HG02870 (cell line): ENCODE measurements at regions not wholly inside any gene's neighbourhood (a gene's known extent, or its start where the extent isn't known, plus 50 kb on each side); places are given as distances from the start of the nearest gene placed in this dataset.
"Not testable (repeated sequence)": the region's sequence is repeated elsewhere in the genome, so short reads cannot be mapped to it uniquely, and the experiment has no call there.

Source experiments
- ATAC-seq: cut with Tn5 transposase; IDR thresholded peaks from one replicate; pipeline ENCODE4 v1.9.1; 2021; ENCODE audit warnings: mild to moderate bottlenecking, moderate library complexity; ENCODE audit not compliant: unreplicated experiment

DNA sequence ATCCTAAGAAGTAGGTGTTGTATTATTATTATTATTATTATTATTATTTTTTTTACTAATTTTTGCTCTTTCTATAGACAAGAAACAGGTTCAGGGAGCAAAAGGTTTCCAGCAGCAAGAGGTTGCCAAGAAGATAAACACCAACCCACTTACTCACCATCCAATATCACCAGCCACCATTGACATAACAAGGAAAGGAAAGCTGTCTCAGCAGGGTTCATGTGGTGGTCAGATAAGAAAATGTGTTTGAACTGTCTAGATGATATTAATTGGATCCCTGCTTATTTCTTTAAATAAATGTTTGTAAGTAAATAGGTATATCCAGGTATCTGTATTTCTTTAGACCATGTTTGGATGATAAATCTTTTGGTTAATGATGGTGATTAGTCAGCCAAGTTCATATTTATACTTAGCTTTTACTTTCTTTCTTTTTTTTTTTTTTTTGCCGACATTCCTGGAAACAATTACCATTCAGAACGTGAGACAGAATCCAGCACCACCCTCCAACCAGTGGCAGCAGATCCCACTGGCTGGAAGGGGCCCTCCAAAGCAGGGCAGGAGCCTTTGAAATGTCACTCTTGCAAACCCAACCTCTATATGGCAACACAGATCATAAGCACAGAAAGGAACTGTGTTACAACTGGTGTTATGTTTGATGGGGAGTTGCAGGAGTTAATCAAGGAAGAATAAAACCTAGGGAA, 139.2 kb upstream of the ECI2 start:
- ATAC-seq, result no peak

DNA sequence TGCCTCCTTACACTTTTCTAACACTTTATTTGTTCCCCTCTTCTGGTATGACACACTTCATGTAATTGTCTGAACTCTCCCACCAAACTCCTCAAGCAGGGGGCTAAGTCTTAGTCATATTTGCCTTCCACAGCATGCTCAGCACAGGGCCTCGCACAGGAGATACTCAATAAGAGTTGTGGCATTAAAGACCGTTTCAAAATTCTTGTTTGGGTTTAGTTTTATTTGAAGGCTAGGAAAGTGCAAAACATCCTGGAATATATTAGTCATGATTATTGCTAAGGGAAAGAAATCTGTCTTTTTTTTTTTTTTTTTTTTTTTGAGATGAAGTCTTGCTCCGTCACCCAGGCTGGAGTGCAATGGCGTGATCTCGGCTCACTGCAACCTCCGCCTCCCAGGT, 137.6 kb upstream of the ECI2 start:
- no peak for ATAC-seq

DNA sequence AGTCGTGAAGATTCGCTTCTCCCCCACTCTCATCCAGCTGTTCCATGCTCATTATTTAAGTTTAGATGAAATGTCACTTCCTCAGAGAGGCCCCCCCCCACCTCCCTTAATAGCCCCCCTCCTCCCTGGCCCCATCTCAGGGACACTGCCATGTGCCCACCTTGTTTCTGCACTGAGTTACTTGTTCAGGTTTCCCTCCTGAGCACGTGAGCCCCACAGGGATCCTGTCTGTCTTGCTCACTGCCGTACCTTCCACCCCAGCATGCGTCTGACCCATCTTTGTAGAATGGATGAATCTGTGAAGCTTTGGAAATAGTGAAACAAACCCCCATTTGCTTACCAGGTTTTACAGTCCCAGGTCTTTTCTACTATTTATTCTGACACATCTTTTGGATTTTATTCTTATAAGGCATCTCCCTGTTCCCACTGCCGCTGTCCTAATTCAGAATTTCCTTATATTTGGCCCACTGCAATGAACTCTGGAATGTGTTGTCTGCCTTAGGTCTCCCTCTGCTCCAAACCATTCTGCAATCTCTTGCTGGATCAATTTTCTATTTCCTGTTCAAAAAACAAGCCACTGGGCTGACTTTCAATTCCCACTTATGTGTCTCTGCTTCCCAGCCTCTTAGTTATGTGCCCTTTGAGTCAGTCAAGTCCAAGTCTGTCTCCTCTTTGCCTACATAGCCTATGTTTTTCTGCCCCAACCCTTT, 136.5 kb upstream of the ECI2 start:
- no peak for ATAC-seq

DNA sequence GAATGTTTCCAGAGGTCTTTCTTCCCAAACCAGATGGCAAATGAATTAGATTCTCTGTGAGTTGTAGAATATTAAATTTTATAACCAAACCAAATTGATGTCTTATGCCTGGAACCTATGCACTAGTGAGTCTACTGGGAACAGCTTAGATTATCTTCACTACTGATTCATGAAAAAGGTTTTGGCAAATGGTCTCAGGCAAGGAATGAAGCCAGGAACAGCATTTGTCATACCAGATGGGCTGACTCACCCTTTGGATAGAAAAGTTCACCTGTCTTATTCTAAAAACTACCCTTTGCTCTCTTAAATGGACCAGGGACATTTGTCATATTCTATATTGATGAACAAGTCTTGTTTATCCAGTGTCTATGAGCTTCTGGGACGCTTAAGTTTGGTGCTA, 135.4 kb upstream of the ECI2 start:
- no peak for ATAC-seq

DNA sequence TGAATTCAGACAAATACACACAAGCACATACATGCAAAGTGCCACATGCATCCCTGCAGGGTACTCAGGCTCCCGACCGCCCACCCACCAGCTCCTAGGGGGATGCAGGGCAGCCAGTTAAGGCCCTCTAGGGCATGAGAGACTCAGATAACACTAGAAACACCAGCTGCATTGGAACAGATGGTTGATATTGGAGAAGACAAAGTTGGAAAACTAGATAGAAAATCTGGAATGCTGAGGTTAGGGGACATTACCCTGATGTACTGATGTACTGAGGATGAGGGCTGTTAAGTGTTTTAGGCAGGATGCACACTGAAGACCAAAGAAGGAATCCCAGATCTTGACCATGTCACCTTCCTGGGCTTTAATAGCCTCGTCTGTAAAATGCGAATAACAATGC, 134.6 kb upstream of the ECI2 start:
- no peak for ATAC-seq

DNA sequence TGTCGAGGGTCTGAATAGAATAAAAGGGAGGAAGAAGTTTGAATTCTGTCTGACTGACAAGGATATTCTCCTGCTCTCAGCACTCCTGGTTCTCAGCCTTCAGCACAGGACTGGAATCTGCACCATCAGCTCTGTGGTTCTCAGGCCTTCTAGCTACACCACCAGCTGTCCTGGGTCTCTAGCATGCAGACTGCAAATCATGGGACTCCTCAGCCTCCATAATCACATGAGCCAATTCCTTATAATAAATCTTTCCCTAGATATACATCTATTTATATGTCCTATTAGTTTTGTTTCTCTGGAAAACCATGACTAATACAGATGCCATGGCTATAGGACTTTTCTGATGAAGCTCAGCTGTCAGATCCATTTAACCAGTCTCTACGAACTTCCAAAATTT, 132.8 kb upstream of the ECI2 start:
- ATAC-seq, result no peak

DNA sequence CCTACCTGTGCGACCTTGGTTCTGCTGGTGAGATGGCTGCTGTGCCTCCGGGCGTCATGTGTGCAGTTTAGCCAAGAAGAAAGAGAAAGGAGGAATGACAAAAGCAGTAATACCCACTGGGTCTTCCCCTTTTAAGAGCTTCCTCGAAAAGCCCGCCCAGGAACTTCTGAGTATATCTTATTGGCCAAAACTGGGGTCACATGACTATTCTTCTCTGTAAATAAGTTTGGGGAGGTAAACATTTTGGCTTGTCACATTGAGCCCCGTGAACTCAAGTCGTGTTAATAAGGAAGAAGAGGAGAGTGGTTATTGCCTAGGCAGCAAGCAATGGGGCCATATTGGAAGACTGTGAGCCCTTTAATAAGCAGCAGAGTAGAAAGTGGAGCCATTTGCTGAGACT, 130.4 kb upstream of the ECI2 start:
- no peak for ATAC-seq

DNA sequence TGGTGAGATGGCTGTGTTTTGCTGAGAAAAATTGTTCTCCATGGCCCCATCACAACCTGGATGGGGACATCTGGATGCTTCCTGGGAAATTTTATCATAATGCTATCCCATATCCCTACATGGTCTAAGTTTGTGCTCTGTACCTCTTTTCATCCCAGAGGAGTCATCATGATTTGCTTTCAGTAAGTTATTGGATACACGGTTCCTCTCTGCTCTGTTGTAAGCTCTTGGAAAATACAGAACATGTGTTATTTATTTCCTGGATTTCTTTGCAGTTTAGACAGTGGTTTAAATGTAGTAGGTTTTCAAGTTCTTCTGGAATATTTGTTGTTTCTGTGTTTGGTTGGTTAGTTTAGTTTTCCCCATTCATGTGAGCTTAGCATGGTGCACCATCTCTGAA, 129.2 kb upstream of the ECI2 start:
- no peak for ATAC-seq

DNA sequence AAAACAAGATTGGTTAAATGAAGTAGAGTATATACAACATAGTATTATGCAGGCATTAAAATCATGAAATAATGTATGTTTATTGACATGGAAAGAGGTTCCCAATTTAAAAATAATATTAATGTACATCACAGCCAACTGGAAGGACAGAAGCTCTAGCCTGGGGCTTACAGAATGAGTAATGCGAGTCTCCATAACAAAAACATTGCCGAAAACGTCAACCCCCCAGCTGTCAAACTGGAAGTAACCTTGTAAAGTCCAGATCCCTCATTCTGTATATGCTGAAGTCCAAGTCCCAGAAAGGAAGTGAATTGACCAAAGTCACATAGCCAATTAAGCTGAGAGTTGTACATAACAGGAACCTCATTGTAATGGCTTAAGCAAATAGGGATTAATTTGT, 128.7 kb upstream of the ECI2 start:
- no peak for ATAC-seq

DNA sequence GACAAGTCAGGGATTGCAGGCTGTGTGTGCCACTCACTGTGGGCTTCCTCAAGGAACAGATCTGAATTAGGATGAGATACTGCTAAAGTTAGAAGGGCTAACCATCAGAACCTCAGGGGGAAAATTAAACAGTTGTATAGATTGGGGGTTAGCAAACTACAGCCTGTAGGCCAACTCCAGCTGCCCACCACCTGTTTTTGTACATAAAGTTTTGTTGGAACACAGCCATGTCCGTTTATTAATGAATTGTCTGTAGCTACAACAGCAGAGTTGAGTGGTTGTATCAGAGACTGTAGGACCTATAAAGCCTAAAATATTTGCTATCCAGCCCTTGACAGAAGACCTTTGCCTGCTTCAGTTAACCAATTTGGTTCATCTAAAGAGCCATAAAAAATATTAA, 127.2 kb upstream of the ECI2 start:
- ATAC-seq, result no peak

DNA sequence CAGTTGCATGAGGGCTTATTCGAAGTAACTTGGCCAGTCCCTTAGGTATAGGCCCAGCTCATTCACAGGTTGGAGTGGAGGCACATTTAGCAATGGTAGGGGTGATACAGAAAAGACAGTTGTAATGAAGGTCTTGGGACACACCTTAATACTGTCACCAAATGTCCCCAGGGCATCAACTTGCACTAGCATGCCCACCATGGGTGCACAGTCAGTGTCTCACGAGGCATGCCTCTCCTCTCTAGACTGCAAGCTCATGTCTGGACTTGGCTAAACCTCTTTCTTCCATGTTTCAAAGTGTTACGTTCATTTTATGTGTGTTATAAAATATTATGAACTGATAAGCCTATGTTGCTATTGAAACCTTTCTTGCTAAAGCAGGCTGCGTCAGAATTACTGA, 124.0 kb upstream of the ECI2 start:
- no peak for ATAC-seq

DNA sequence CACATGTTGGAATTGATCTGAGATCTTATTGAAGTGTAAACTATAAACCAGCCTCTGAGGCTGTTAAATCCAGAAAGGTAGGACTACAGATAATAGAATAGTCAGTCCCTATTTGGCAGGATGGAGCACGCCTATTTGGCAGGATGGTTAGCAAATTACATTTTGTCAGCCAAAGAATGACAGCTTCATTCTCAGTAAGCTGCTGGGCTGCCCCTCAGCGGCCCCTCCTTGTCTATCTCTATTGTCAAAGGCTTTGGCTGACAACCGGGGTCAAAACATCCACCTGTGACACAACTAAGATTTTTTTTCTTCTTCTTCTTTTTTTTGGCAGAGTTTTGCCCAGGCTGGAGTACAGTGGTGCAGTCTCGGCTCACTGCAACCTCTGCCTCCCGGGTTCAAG, 123.4 kb upstream of the ECI2 start:
- ATAC-seq, result no peak

DNA sequence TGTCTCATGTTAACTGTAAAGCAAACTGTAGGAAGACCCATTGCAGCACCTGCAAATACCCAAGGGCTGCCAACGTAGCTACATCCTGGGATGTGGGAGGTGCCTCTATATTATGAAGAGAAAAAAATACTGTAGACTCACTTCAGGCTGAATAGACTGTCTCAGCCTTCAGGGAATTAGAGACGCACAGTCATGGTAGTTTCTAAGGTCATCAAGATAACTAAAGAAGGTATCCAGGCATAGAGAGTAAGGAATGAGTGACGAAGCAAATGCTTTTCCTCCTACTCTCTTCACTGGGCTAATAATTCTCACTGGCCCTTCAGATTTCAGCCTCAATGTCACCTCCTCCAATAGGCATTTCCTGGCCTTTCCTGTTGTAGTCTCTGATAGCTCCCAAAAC, 121.6 kb upstream of the ECI2 start:
- no peak for ATAC-seq

DNA sequence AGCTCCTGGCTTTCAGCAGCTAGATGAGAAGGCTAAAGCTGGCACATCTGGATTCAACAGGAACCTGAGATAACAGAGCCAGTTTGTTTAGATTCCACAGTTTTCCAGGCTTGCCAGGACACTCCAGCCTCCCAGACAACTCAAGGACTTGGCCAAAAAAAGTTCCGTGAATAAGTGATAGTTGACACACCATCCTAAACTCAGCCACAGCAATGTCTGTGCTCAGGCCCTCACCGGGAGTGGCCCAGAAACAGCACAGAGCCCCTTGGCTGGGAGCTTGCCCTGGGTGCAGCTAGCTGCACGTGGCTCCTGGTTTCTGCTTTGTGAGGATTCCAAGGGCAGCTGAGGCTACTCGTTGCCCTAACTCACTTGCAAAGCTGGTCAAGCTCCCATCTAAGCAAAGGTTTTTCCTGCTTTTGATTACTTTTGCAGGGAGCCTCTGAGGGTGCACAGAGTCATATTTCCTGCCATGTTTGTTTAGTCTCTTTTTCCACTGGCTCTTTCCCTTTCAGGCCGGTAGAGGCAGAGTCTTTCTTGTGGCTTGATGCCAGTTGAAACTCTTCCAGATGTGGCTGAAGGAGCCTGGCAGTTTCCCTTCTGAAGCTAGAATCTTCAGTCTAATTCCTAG, 118.3 kb upstream of the ECI2 start:
- no peak for ATAC-seq

DNA sequence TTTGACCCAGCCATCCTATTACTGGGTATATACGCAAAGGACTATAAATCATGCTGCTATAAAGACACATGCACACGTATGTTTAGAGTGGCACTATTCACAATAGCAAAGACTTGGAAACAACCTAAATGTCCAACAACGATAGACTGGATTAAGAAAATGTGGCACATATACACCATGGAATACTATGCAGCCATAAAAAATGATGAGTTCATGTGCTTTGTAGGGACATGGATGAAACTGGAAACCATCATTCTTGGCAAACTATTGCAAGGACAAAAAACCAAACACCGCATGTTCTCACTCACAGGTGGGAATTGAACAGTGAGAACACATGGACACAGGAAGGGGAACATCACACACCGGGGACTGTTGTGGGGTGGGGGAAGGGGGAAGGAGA, 117.1 kb upstream of the ECI2 start:
- not testable (repeated sequence) for ATAC-seq

DNA sequence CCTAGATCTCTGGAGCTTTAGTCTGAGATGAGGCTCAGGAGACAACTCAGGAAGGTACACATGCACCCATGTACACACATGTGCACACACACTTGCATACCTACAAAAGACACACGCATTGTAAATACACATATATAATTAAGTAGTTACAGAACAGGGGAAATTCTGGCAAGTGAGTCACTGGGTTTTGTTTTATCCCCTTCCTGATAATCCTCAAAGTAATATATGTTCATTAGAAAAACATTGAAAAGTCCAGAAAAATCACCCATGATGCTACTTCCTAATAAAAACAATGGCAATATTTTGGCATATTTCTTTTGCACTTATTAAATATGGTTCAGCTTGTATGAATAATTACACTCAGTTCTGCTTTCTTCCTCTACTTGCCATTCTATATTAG, 115.3 kb upstream of the ECI2 start:
- no peak for ATAC-seq

DNA sequence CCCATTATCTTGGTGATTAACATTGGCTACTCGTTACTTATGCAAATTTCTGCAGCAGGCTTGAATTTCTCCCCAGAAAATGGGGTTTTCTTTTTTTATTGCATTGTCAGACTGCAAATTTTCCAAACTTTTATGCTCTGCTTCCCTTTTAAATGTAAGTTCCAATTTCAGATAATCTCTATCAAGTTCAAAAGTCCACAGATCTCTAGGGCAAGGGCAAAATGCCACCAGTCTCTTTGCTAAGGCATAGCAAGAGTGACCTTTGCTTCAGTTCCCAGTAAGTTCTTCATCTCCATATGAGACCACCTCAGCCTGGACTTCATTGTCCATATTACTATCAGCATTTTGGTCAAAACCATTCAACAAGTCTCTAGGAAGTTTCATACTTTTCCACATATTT, 108.5 kb upstream of the ECI2 start:
- ATAC-seq, result not testable (repeated sequence)

DNA sequence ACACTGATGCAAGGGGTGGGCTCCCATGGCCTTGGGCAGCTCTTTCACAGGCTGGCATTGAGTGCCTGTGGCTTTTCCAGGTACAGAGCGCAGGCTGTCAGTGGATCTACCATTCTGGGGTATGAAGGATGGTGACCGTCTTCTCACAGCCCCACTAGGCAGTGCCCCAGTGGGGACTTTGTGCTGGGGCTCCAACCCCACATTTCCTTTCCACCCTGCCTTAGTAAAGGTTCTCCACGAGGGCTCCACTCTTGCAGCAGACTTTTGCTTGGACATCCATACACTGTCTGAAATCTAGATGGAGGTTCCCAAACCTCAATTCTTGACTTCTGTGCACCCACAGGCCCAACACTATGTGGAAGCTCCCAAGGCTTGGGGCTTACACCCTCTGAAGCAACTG, 107.9 kb upstream of the ECI2 start:
- no peak for ATAC-seq

DNA sequence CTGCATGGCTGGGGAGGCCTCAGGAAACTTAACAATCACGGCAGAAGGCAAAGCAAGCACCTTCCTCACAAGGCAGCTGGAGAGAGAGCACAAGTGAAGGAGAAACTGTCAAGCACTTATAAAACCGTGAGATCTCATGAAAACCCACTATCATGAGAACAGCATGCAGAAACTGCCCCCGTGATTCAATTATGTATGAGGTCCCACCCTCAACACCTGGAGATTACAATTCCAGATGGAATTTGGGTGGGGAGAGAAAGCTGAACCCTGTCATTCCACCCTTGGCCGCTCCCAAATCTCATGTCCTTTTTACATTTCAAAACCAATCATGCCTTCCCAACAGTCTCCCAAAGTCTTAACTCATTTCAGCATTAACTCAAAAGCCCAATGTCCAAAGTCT, 107.2 kb upstream of the ECI2 start:
- no peak for ATAC-seq

DNA sequence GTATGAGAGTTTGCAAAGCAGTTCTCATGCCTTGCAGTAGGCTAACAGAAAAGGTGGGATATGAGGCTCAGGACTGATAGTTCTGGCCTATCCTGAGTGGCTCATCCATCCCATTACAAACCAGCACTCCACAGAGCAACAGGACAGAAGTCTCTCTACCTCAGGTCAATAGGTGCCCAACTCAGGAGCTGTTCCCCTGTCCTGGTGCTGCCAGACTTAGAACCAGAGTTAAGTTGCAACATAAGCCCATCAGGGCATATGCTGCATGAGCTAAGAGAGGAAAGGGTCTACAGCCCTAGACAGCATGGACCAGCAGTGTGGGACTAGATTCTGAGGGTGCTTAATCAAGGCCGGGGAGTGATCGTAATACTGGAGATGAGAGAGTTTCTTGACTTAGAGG, 104.8 kb upstream of the ECI2 start:
- no peak for ATAC-seq

DNA sequence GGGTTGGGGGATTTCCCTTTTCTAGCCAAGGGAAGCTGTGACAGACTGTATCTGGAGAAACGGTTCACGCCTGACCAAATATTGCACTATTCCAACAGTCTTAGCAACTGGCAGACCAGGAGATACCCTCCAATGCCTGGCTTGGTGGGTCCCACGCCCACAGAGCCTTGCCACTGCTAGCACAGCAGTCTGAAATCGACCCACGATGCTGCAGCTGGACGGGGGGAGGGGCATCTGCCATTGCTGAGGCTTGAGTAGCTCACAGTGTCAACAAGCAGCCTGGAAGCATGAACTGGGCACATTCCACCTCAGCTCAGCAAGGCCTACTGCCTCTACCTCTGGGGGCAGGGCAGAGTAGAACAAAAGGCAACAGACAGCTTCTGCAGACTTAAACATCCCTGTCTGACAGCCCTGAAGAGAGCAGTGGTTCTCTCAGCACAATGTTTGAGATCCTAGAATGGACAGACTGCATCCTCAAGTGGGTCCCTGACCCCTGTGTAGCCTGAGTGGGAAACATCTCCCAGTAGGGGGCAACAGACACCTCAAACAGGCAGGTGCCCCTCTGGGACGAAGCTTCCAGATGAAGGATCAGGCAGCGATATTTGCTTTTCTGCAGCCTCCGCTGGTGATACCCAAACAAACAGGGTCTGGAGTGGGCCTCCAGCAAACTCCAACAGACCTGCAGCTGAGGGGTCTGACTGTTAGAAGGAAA, 89.9 kb upstream of the ECI2 start:
- no peak for ATAC-seq
